H1 (cell line): ENCODE measurements at regions not wholly inside any gene's neighbourhood (a gene's known extent, or its start where the extent isn't known, plus 50 kb on each side); places are given as distances from the start of the nearest gene placed in this dataset.

Source experiments
- CTCF ChIA-PET: fragments of 300-600 bp; sonication (Branson Sonifier 250); formaldehyde crosslinking; loops from one replicate; lab custom pipeline; 2021; ENCODE audit not compliant: partially characterized antibody; lab: Charles Lee
- POLR2A ChIA-PET: fragments of 300-600 bp; sonication (Branson Sonifier 250); formaldehyde crosslinking; loops from one replicate; lab custom pipeline; 2021; ENCODE audit warnings: inconsistent platforms; ENCODE audit not compliant: partially characterized antibody; lab: Charles Lee
- DNase-seq, 2 experiments: peaks; one replicate each; pipeline versions ENCODE4 v3.0.0 to v3.0.0-alpha.2; 2010 to 2022; ENCODE audit warnings: low spot score in 2 of 2, low read depth in 1 of 2, mixed read lengths in 1 of 2
- FAIRE-seq: peaks from 2 replicates; lab custom pipeline; 2011; peaks lifted over from hg19 to GRCh38; lab: Jason Lieb, UNC
- H2AFZ ChIP-seq: 2 replicates; pipeline ENCODE4 v1.8.1; 2012; ENCODE audit warnings: low read length, inconsistent platforms
- H2AK5ac ChIP-seq: 2 replicates; pipeline ENCODE4 v1.6.1; 2013; ENCODE audit warnings: low read depth, low read length
- H2BK120ac ChIP-seq: replicated peaks from 2 replicates; pipeline ENCODE3; 2013; ENCODE audit warnings: low read depth, low read length, inconsistent platforms
- H2BK12ac ChIP-seq: 2 replicates; pipeline ENCODE4 v1.6.1; 2013; ENCODE audit warnings: low read depth, low read length
- H2BK15ac ChIP-seq: 2 replicates; pipeline ENCODE4 v1.6.1; 2013; ENCODE audit warnings: low read length
- H2BK20ac ChIP-seq: 2 replicates; pipeline ENCODE4 v1.6.1; 2013; ENCODE audit warnings: low read length
- H2BK5ac ChIP-seq: 2 replicates; pipeline ENCODE4 v1.6.1; 2013; ENCODE audit warnings: low read depth, low read length
- H3K14ac ChIP-seq: 2 replicates; pipeline ENCODE4 v1.6.1; 2013; ENCODE audit warnings: inconsistent platforms; ENCODE audit not compliant: insufficient read length
- H3K18ac ChIP-seq: 2 replicates; pipeline ENCODE4 v1.6.1; 2013; ENCODE audit warnings: low read length; ENCODE audit errors: extremely low read depth
- H3K23ac ChIP-seq: 2 replicates; pipeline ENCODE4 v1.6.1; 2013; ENCODE audit warnings: inconsistent platforms; ENCODE audit not compliant: insufficient read length
- H3K23me2 ChIP-seq: 2 replicates; pipeline ENCODE4 v1.6.1; 2013; ENCODE audit warnings: low read depth, low read length
- H3K27ac ChIP-seq: 2 replicates; pipeline ENCODE4 v1.6.1; 2011; ENCODE audit warnings: low read depth, low read length, inconsistent platforms
- H3K27me3 ChIP-seq, 4 experiments: replicated peaks in 1 of 4; 1 replicate in 1 of 4; 2 replicates in 3 of 4; pipeline versions ENCODE4 v1.6.1 to v1.8.1; 2011 to 2013; ENCODE audit warnings: low read length in 3 of 4, mild to moderate bottlenecking in 3 of 4, inconsistent platforms in 2 of 4, mixed read lengths in 2 of 4, moderate library complexity in 1 of 4; ENCODE audit not compliant: control insufficient read depth in 3 of 4, insufficient read depth in 3 of 4; ENCODE audit errors: extremely low read depth in 1 of 4
- H3K36me3 ChIP-seq, 4 experiments: 2 replicates each; pipeline versions ENCODE4 v1.6.1 to v1.8.1; 2011 to 2013; ENCODE audit warnings: mild to moderate bottlenecking in 4 of 4, low read length in 3 of 4, moderate library complexity in 2 of 4, control low read depth in 1 of 4, inconsistent platforms in 1 of 4; ENCODE audit not compliant: insufficient read depth in 4 of 4, control insufficient read depth in 2 of 4
- H3K4ac ChIP-seq: replicated peaks from 2 replicates; pipeline ENCODE3; 2013; ENCODE audit warnings: low read length, low read depth, mixed read lengths, inconsistent platforms; ENCODE audit not compliant: insufficient read length
- H3K4me1 ChIP-seq, 4 experiments: replicated peaks in 1 of 4; 1 replicate in 1 of 4; 2 replicates in 3 of 4; pipeline versions ENCODE4 v1.6.1 to v1.8.1; 2011 to 2013; ENCODE audit warnings: low read length in 3 of 4, inconsistent platforms in 2 of 4, mixed read lengths in 1 of 4; ENCODE audit not compliant: insufficient read depth in 4 of 4, control insufficient read depth in 3 of 4
- H3K4me2 ChIP-seq, 2 experiments: 2 replicates each; pipeline versions ENCODE4 v1.6.1 to v1.8.1; 2011 to 2013; ENCODE audit warnings: low read depth in 2 of 2, low read length in 2 of 2, control low read depth in 1 of 2, inconsistent platforms in 1 of 2, mild to moderate bottlenecking in 1 of 2; ENCODE audit not compliant: insufficient read depth in 1 of 2
- H3K4me3 ChIP-seq, 4 experiments: fragments of 200-600, 300-600 bp in 1 of 4; sonication (generic), shearing (Covaris generic), sonication (Bioruptor Twin) in 1 of 4; 2 replicates each; pipeline versions ENCODE4 v1.5.1 to v1.8.1; 2011 to 2016; ENCODE audit warnings: low read length in 4 of 4, low read depth in 3 of 4, control low read depth in 2 of 4, inconsistent platforms in 2 of 4, mild to moderate bottlenecking in 2 of 4, mixed read lengths in 1 of 4, moderate library complexity in 1 of 4; ENCODE audit not compliant: insufficient read depth in 2 of 4; ENCODE audit errors: extremely low read depth in 1 of 4
- H3K56ac ChIP-seq: replicated peaks from 2 replicates; pipeline ENCODE3; 2013; ENCODE audit warnings: low read depth, mild to moderate bottlenecking, mixed read lengths, low read length, inconsistent platforms; ENCODE audit not compliant: insufficient read length
- H3K79me1 ChIP-seq: 2 replicates; pipeline ENCODE4 v1.6.1; 2013; ENCODE audit warnings: low read depth, low read length, control low read depth
- H3K79me2 ChIP-seq, 2 experiments: 2 replicates each; pipeline versions ENCODE4 v1.6.1 to v1.8.1; 2012 to 2013; ENCODE audit warnings: low read length in 2 of 2, mild to moderate bottlenecking in 2 of 2, inconsistent platforms in 1 of 2; ENCODE audit not compliant: insufficient read depth in 2 of 2, control insufficient read depth in 1 of 2
- H3K9ac ChIP-seq, 4 experiments: replicated peaks in 1 of 4; 1 replicate in 1 of 4; 2 replicates in 3 of 4; pipeline versions ENCODE4 v1.6.1 to v1.8.1; 2011 to 2013; ENCODE audit warnings: low read depth in 3 of 4, low read length in 3 of 4, control low read depth in 2 of 4, mild to moderate bottlenecking in 2 of 4, moderate library complexity in 2 of 4, inconsistent platforms in 1 of 4; ENCODE audit errors: extremely low read depth in 1 of 4
- H3K9me3 ChIP-seq, 2 experiments: 2 replicates each; pipeline versions ENCODE4 v1.6.1 to v1.8.1; 2012 to 2013; ENCODE audit warnings: mild to moderate bottlenecking in 2 of 2, moderate library complexity in 2 of 2, control low read depth in 1 of 2, inconsistent platforms in 1 of 2, low read depth in 1 of 2, low read length in 1 of 2, mixed read lengths in 1 of 2; ENCODE audit not compliant: insufficient read depth in 2 of 2
- H4K20me1 ChIP-seq, 2 experiments: replicated peaks in 1 of 2; 2 replicates each; pipeline versions ENCODE3 to v1.8.1; 2011 to 2013; ENCODE audit warnings: inconsistent platforms in 2 of 2, low read length in 2 of 2, mild to moderate bottlenecking in 1 of 2; ENCODE audit not compliant: insufficient read depth in 2 of 2, control insufficient read depth in 1 of 2
- H4K5ac ChIP-seq: 2 replicates; pipeline ENCODE4 v1.6.1; 2013; ENCODE audit warnings: low read length, low read depth, mixed read lengths, inconsistent platforms; ENCODE audit not compliant: insufficient read length
- H4K8ac ChIP-seq: 2 replicates; pipeline ENCODE4 v1.8.0; 2013; ENCODE audit warnings: mild to moderate bottlenecking, moderate library complexity, low read length, inconsistent platforms; ENCODE audit not compliant: insufficient read depth; ENCODE audit errors: extremely low read depth
- H4K91ac ChIP-seq: replicated peaks from 2 replicates; pipeline ENCODE3; 2013; ENCODE audit warnings: low read length, mixed read lengths, inconsistent platforms; ENCODE audit not compliant: insufficient read length
- EP300 ChIP-seq, 2 experiments: IDR thresholded peaks; 1 replicate in 1 of 2; 2 replicates in 1 of 2; pipeline ENCODE4 v1.6.1; 2011 to 2012; ENCODE audit warnings: low read depth in 2 of 2, low read length in 2 of 2, mild to moderate bottlenecking in 2 of 2, borderline replicate concordance in 1 of 2, inconsistent platforms in 1 of 2, moderate library complexity in 1 of 2
- HDAC2 ChIP-seq, 2 experiments: fragments of 300-600 bp in 1 of 2; sonication (generic) in 1 of 2; IDR thresholded peaks; 2 replicates each; pipeline ENCODE4 v1.6.1; 2011 to 2012; ENCODE audit warnings: low read depth in 2 of 2, low read length in 2 of 2, mild to moderate bottlenecking in 2 of 2, moderate library complexity in 2 of 2, borderline replicate concordance in 1 of 2, inconsistent platforms in 1 of 2
- KDM5A ChIP-seq: fragments of 200-600 bp; IDR thresholded peaks from 2 replicates; pipeline ENCODE4 v1.7.1; 2012; ENCODE audit warnings: mild to moderate bottlenecking, low read length, inconsistent platforms, mixed read lengths
- RAD21 ChIP-seq, 2 experiments: IDR thresholded peaks in 1 of 2; conservative IDR thresholded peaks in 1 of 2; 2 replicates each; pipeline ENCODE4 v1.6.1; 2011; ENCODE audit warnings: low read depth in 2 of 2, low read length in 2 of 2, improper control_type of control experiment in 1 of 2, inconsistent platforms in 1 of 2, mild to moderate bottlenecking in 1 of 2, moderate library complexity in 1 of 2
- RNF2 ChIP-seq: fragments of 200-900, 300-1000 bp; sonication (generic); IDR thresholded peaks from 2 replicates; pipeline ENCODE4 v1.7.1; 2016; ENCODE audit warnings: borderline replicate concordance, low read depth, mild to moderate bottlenecking, antibody characterized with exemption, low read length; ENCODE audit not compliant: poor library complexity, severe bottlenecking; ENCODE audit errors: missing control alignments
- SIRT6 ChIP-seq: IDR thresholded peaks from one replicate; pipeline ENCODE4 v1.7.1; 2012; ENCODE audit warnings: low read length, inconsistent platforms
- SP4 ChIP-seq: IDR thresholded peaks from 2 replicates; pipeline ENCODE4 v1.6.1; 2012; ENCODE audit warnings: low read length, inconsistent platforms
- TAF1 ChIP-seq: IDR thresholded peaks from 2 replicates; pipeline ENCODE4 v1.6.1; 2011; ENCODE audit warnings: mild to moderate bottlenecking, low read depth, low read length
- WGBS, 2 experiments: shearing (Covaris generic) in 1 of 2; methylation state at CpG; one replicate each; pipeline versions ENCODE4 v1.1.6 to v1.1.7; 2013 to 2015; ENCODE audit warnings: low lambda C conversion rate in 2 of 2, mixed read lengths in 2 of 2, inconsistent platforms in 1 of 2, low coverage in 1 of 2, missing lambda C conversion rate in 1 of 2; ENCODE audit not compliant: insufficient replicate concordance in 2 of 2, insufficient coverage in 1 of 2, insufficient read length in 1 of 2; ENCODE audit errors: extremely low coverage in 1 of 2, missing lambda C conversion rate in 1 of 2; 5-methylcytosine and 5-hydroxymethylcytosine counted together

GRCh38 chr9:108085294-108085693 is 595.7 kb upstream of the KLF4 start:
- no peak overlapping the region for H3K18ac ChIP-seq
- no peaks in the 10 kb centered on the region for H4K20me1 ChIP-seq
- ChIA-PET CTCF (interaction anchor here (1.5 kb wide), 1 partner anchor 8 kb away, joined by 3 read pairs; no protein-coding TSS in a partner anchor), POLR2A (no interaction called here)
- DNase-seq: no peak
- no peak overlapping the region for H2BK5ac ChIP-seq
- peaks cover 0 to 3% (median 0%) of the 10 kb centered on the region in 4 experiments; a peak in 2 of 7 replicates for H3K27me3 ChIP-seq
- H4K5ac ChIP-seq: no peak overlapping the region
- H3K23me2 ChIP-seq: no peaks in the 10 kb centered on the region
- no peaks in the 10 kb centered on the region for H3K36me3 ChIP-seq
- no peak overlapping the region for H2AK5ac ChIP-seq
- no peak overlapping the region for H3K56ac ChIP-seq
- peaks cover 2 to 13% (median 7%) of the 10 kb centered on the region in 4 experiments; a peak in 6 of 7 replicates for H3K4me1 ChIP-seq
- H3K23ac ChIP-seq: no peak overlapping the region
- no peak overlapping the region for H2BK15ac ChIP-seq
- H2BK20ac ChIP-seq: peak overlapping the region; percentile 76; the same call in 1 of the 2 replicates
- no peak overlapping the region for H3K4me2 ChIP-seq
- H3K9me3 ChIP-seq: no peaks in the 10 kb centered on the region
- H3K79me1 ChIP-seq: no peaks in the 10 kb centered on the region
- H3K4me3 ChIP-seq: no peak overlapping the region
- H3K27ac ChIP-seq: no peak overlapping the region
- no peak overlapping the region for H4K91ac ChIP-seq
- no peaks in the 10 kb centered on the region for H3K79me2 ChIP-seq
- no peak overlapping the region for H3K4ac ChIP-seq
- H4K8ac ChIP-seq: no peak overlapping the region
- no peak overlapping the region for H2BK120ac ChIP-seq
- FAIRE-seq: no peak
- H3K14ac ChIP-seq: no peak overlapping the region
- no peak overlapping the region for H3K9ac ChIP-seq
- WGBS, 2 experiments: 91% methylated on average over 6 of the region's 6 CpGs; no CpG with 5 or more reads in 1 of the 2 experiments
- H2AFZ ChIP-seq: no peak overlapping the region
- no peak overlapping the region; the same call in 1 of the 2 replicates for H2BK12ac ChIP-seq
- TF ChIP-seq KDM5A: no peak
- no peak for TF ChIP-seq SIRT6
- TF ChIP-seq RNF2: no peak
- TF ChIP-seq HDAC2 (IDR thresholded peaks at IDR 0.05; ENCODE audit: borderline replicate concordance in 1 of 2, low read depth in 2 of 2, low read length in 2 of 2): no peak
- TF ChIP-seq RAD21 (IDR thresholded peaks at IDR 0.05 in 1 of 2, conservative IDR thresholded peaks at IDR 0.05 in 1 of 2; ENCODE audit: low read depth in 2 of 2, low read length in 2 of 2): no peak
- no peak for TF ChIP-seq SP4
- TF ChIP-seq EP300 (IDR thresholded peaks at IDR 0.05; ENCODE audit: borderline replicate concordance in 1 of 2, low read depth in 2 of 2, low read length in 2 of 2): no peak
- TF ChIP-seq TAF1: no peak
